GM21717 (cell line): ENCODE measurements at regions not wholly inside any gene's neighbourhood (a gene's known extent, or its start where the extent isn't known, plus 50 kb on each side); places are given as distances from the start of the nearest gene placed in this dataset.
A peak's percentile ranks its signal among the peaks of the same experiment; 100 is the strongest.

ENCODE experiments used
- ATAC-seq: cut with Tn5 transposase; IDR thresholded peaks from one replicate; pipeline ENCODE4 v1.9.1; 2021; ENCODE audit warnings: mild to moderate bottlenecking, moderate library complexity; ENCODE audit not compliant: unreplicated experiment

DNA sequence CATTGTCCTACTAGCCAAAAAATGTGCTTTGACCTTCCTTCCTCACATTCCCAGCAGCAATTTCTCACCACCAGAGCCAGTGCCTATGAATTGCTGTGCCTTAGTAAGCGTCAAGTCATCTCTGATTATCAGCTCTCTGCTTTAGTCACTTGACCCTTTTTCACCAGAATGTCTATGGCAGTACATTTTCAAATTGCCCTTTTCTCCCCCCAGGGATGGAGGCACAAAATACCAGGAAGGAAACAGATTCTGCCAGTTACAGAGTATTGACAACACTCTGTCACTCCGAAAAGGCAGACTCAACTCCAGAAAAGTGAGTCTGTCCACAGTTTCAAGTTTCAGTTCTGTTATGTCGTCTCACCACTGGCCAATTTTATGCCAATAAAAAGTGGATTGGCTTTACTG, 167.4 kb downstream of the TNFSF18 start:
- ATAC-seq: peak; percentile 90

DNA sequence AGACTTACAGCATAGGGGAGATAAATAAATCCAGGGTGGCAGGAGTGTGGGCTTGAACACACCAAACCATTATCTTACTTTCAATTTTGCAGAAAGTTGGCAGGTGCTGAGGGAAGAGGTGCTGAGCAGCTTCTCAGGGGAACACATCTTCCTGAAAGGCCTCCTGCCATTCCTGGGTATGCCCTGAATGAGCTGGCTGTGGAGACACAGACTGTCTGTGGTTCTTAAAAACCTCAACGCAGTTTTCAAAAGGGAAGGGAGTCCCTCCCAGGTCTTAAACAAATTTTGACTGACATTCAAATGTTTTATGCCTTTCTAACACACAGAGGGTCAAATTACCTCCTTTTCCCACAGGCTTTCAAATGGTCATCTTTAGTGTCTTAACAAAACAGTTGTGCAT, 166.9 kb downstream of the TNFSF18 start:
- peak; percentile 69 for ATAC-seq

DNA sequence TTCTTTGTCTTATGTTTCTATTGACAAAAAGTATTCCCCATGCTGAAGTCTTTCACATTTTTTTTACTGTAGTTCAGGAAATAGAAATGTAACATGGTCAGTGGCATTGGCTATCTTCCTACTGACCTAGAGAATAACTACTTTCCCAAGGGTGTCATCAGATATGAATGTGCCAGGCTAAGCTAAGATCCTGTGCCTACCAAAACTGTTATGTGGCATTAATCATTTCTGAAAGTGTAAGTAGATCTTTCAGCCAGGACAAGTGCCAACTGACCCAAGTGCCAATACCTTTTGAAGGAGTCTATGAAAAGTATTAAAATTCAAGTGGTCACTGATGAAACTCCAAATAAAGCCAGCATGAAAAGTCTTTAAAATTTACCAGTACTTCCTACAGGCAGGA, 165.3 kb downstream of the TNFSF18 start:
- no peak for ATAC-seq

DNA sequence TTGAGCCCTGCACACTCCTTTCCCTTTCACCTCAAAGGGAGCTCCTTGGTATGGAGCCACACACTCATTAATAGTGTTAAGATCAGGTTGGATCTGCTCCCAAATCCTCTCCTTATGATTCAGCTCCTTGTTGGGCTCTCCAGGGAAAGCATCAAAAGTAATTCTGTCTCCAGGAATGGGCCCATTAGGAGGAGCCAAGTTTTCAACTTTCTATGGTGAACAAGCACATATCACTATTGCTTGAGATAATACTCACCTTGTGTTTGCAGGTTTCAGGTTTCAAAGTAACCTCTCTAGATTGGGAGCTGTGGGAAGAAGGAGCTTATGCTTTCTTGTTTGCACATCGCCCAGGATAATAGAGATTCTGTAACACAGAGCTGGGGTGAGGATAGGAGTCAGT, 164.8 kb downstream of the TNFSF18 start:
- no peak for ATAC-seq

DNA sequence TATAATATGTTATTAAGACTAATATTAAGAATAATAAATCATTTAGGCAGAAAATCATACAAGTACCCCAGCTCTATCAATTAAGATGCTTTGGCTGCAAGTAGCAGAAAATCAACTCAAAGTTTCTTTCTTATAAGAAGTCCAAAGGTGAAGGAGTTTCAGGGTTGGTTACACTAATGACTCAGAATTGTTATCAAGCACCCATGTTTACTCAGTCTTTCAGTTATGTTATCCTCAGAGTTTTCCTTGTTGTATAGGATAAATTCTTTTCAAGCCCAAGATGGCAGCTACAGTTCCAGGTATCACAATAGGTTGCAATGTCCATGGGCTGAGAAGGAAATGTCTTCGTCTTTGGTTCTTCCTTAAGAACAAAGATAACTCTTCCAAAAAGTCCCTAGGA, 163.6 kb downstream of the TNFSF18 start:
- no peak for ATAC-seq

DNA sequence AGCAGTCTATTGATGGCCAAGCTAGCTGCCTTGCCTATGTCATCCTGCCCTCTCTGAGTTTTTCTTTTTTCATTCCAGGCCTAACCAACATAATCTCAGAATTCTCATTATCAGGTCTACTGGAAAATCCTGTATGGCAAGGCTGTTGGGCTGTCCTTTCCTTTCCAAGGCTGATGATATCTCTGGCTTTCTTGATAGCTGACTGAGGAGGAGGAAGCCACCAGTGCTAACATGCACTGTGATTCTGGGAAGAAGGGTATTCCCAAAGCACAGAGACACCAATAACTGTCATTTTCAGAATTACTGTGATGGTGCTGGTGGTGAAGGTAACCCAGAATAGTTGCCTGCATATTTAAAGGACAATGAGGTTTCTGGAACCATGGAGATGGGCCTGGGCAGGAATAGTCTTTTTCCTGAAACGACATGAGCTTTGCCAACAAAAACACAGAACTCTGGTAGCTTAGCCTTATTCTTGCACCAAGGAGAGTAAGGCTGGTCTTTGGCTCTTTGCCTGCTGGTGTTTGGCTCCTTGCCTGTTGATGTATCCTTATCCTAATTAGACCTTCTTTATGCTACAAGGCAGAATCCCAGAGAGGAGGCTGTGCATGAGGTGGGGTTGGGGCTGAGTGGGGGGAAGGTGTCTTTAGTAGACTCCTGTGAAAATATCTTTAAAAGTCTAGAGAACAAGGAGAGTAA, 157.4 kb downstream of the TNFSF18 start:
- no peak for ATAC-seq

DNA sequence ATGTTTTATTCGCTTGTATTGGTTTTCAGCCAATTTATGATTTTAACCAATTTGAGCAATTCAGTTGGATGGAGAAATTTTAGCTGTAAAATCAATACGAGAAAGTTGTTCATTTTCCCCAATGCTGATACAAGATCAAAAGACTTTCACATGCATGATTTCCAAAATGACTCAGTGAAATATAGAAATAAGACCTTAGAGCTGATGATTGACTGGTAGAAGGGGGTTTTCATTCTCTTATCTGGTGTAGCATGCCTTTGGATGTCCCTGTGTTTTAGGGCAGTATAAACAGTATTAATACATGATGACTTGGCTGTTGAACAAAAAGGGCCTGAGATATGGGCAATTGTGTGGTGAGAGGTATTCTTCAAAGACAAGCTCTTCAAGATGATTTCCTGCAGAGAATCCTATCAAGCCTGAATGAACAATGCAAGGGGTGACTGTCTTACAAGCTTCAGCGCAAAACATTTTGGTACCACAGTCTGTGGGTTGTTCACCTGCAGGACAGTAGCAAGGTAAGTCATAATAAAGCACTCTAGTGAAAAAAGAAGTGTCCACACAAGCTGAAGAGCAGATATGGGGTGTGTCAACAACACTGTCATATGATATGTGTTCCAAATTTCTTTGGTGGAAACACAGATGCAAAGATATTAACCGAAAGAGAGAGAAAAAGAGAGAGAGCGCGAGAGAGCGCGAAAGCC, 156.2 kb downstream of the TNFSF18 start:
- no peak for ATAC-seq

DNA sequence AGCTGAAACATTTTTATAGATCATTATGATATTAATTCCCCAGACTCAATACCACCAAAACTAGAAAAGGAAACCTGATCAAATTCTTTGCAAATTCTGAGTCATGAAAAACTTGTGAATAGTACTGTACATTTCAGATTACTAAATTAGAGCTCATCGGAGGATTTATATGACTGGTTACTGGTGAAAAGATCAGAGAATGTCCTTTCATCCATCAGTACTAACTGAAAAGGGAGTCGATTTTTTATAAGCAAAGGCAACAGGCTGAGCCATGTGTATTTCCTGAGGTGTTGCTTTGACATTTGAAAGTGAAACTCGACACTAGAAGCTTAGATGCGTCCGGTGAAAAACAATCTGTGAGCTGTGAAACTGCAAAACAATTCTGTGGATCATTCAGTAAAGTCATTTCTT, 155.7 kb downstream of the TNFSF18 start:
- ATAC-seq: no peak

DNA sequence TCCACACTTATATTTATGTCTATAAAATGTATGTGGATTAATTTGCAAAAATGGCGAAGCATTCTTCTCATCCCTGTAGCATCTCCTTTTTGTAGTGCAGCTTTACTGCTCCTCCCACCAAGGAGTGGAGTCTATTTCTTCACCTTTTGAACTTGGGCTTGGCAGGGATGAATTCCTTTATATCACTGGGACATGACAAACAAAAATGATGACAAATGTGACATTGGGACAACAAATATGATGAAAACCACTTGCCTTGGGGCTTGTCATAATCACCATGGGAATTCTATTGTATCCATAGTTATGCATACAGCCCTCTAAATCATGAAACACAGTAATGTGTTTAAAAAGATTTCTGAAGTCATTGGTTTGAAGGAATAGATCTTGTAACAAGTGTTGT, 155.0 kb downstream of the TNFSF18 start:
- no peak for ATAC-seq

DNA sequence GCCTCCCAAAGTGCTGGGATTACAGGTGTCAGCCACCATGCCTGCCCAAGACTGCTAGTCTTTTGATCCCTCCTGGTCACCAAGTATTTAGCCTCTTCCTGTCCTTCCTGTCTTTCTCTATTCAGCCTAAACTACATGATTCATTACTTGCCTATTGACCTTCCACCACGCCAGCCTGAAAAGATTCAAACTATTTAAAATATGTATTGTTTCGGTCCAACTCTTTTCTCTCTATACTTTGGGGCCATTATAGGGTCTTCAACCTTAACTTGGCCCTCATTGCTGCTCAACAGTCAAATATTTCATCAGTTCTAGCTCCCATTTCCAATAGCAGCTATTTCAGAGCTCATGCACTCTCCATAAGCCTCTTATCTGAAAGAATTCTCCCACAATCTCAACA, 153.0 kb downstream of the TNFSF18 start:
- no peak for ATAC-seq

DNA sequence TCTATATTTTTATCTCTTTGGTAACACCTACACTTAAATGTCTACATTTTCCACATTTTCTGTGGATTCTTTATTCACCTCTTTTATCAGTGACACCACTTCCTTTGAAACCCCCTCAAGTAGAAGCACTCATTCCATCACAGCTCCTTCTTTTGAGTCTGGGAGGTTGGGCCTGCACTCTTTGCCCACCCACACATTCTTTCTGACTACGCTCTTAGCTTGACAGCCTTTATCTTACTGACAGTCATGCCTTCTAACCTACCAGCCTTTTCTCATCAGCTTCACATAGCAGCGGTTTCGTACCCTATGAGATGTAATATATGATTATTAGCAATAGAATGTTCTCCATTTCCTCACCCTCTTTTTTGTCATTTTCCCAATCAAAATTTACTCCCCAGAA, 151.9 kb downstream of the TNFSF18 start:
- ATAC-seq: no peak

DNA sequence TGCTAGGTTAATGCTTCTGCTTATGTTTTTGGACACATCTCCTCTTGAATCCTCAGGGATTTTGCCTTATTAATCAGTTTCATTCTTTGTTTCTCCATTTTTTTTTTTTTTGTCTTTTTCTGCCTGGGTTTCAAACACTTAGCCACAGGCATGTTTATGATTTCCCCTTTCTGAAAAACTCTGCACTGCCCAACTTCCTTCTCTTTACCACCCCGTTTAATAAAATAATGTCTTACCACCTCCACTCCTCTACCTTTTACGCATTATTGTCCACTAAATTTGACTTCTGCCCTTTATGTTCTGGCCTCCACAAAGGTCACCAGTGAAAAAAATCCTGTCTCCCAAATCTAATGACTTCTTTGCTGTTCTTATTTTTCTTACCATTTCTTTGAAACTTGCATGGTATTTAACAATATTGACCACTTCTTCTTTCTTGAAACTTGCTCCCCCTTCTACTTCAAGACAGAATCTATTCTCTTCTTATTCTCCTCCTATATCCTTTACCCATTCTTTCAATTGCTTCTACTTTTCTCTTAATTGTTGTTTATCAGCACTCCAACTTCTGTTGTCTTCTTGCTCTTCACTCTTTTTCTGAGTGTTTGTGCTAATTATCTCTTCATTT, 150.3 kb downstream of the TNFSF18 start:
- no peak for ATAC-seq

DNA sequence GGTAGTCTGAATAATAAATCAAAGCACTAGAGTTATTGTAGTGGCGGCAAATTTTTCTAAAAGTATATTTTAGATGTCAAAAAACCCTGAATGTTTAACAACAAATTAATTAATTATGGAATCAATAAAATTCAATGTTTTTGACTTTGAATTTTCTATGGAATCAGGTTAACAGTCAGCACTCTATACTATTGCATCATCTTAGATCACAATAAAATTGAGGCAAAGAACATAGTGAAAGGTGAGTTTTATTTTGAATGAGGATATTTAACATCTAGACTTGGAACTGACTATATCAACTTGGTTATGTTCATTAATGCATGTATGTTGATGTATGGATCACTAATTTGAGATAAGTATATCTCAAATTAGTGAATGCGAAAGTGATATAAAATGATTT, 148.5 kb downstream of the TNFSF18 start:
- ATAC-seq: no peak

DNA sequence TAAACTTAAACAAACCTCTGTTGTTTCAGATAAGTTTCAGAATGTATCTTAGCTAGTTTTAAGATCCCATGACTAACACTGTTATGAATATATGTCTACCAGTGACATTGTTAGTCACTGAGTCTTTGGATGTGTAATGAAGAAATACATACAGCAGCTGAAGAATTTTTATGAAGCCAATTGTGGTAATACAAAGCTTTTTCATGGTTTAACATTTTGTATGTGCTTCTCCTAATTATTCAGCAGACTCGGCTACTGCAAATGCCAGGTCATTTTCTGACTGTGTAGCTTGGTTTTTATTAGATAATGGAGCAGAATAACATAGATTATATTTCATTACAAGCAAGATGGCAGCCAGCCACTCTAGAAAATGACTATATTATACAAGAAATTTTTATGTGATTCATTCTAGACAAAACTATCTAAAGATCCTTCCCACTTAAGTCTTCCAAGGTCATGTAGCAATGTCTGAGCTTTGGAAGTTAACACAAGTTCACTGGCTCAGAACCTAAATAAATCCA, 147.8 kb downstream of the TNFSF18 start:
- ATAC-seq: no peak

DNA sequence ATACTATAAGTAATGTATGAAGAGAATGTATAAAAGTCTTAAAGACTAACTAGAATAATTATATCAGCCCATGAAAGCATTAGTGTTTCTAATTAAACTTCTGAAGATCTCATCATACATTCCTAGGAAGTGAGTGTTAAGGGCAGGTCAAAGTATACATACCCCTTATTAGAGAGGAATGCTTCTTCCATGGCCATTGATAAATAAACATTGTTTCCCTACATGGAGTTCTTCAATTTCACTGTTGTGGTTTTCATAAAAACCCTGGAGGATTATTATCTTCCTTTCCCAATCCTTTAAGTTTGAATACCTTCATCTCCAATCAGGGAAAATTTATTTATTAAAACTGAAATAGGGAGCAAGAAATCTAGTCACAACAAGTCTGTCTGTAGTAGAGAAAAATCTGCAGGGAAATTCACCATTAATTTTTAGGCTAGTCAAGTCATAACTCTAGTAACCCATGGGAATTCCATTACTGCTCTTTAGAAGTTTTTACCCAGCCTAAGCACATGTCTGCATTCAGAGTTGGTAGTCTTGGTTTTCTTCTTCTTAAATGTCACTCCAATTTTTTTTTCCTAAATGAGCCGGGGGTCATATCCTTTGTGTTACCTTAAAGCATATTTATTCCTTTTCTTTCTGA, 147.0 kb downstream of the TNFSF18 start:
- ATAC-seq: no peak

DNA sequence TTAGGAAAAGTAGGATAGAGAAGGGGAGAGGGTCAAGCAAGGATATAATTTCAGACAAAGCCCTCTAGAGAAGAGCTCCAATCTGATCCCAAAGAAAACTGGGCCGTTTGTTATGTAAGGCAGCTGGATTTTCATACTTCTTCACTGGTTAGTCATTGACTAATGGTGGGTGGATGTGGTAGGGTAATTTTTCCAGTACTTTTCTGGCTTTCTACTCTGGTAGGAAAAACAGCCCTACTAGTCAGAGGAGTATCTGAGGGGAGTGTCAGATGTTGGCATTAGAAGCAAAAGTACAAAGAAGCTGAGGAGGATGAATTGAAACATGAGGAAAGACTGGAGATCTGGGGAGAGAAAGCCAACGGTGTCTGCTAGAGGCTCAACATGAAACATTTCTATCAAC, 145.3 kb downstream of the TNFSF18 start:
- ATAC-seq: no peak

DNA sequence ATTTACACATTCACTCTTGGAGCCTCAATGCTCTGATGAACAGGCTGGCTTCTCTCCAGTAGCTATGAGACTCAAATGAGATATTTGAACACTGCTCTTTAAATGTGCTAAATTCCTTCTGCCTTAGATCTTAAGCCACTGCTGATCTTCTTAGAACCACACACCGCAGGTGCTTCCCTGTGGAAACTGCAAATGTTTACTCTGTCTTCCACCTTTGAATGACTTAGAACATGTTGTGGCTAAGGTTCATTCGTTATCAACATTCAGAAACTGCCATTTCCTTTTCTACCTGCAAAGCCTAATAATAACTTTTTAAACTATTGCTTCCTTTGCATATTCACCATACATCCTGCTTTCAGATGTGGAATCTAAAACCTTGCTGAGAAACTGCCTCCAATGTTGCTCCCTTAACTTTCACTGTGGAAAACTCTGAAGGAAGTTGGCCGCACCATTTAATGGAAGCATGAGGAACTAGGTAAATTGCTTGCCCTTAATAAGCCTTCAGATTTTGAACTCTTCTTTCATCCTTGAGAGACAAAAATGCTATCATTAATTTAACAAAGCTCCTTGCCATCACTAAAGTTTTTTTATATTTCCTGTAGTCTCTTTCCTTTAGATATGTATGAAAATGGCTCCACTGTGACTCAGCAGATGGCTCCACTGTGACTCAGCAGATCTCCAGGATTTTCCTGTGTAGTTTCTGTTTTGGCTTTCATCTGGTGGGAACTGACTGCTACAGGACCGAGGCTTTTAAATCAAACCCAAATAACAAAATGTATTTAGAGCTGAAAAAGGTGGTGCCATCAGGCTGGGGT, 143.8 kb downstream of the TNFSF18 start:
- no peak for ATAC-seq

DNA sequence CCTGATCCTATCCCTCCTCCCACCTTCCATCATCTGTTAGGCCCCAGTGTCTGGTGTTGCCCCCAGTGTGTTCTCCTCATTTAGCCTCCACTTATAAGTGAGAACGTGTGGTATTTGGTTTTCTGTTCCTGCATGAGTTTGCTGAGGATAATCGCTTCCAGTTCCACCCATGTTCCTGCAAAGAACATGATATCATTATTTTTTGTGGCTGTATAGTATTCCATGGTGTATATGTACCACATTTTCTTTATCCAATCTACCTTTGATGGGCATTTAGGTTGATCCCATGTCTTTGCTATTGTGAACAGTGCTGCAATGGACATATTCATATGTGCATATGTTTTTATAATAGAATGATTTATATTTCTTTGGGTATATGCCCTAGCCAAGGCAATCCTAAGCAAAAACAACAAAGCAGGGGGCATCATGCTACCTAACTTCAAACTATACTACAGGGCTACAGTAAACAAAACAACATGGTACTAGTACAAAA, 142.9 kb downstream of the TNFSF18 start:
- ATAC-seq: no peak

DNA sequence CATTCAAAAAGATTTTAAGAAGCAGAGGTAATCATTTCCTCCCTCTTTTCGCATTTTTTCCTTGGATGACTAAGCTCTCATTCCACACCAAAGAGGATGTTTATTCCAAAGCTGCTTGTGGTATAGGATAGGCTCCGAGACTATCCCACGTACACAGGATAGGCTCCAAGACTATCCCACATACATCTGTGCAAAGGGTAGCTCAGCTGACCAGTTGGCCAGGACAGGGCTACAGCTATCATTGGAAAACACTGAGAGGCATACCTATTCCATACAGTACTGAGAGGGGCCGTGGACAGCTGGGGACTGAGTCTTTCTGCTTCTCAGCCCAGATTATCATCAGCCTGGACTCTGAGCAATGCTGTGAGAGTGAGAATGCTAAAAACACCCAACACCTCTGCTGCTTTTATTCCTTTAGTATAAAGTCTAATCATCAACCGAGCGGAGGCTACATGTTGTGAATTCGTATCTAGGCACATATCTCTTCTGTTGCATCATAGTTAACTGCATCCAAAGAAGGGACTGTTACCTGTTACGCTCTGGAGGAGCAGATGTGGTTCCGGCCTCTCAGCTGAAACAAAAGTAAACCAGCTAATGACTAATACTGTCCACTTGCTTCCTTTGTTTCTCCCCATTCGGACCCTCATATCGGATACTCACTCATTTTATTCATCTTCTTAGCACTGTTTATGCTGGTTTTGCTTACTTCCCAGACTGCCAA, 141.0 kb downstream of the TNFSF18 start:
- no peak for ATAC-seq

DNA sequence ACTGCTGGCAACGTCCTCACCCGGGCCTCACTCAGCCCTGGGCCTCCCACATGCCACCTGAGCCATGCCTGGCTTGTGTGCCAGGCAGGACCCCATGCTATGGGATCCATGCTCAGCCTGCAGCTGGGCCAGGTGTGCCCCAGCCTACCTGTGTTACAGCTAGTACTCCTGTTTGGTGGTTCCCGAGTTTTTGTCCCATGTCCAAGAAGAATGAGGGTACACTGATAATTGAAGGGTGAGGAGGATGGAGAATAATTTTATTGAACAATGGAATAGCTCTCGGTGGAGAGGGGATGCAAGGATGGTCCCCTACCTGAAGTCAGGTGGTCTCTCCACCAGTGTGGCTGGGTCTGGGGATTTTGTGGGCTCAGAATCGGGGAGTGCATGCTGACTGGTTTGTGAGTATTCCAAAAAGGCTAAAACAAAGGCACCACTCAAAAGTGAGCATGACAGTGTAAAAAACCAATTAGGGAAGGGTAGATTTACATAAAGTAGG, 137.9 kb downstream of the TNFSF18 start:
- ATAC-seq: no peak
